Dendritic cell treated with granulocyte-macrophage colony-stimulating factor and Interleukin-4, amounts not matched to agents 40 ng/mL and 50 ng/mL, for 4 days (primary cell): ENCODE measurements at regions not wholly inside any gene's neighbourhood (a gene's known extent, or its start where the extent isn't known, plus 50 kb on each side); places are given as distances from the start of the nearest gene placed in this dataset.

Experiments
- H3K27ac Mint-ChIP-seq: one replicate; pipeline ENCODE4 v1.8.0; 2022; ENCODE audit warnings: mild to moderate bottlenecking, mixed read lengths
- H3K27me3 Mint-ChIP-seq: one replicate; pipeline ENCODE4 v1.8.0; 2022; ENCODE audit warnings: mild to moderate bottlenecking, mixed read lengths
- H3K36me3 Mint-ChIP-seq: one replicate; pipeline ENCODE4 v1.8.0; 2022; ENCODE audit warnings: low read depth, mixed read lengths
- H3K4me1 Mint-ChIP-seq: one replicate; pipeline ENCODE4 v1.8.0; 2022; ENCODE audit warnings: low read depth, mixed read lengths
- H3K4me3 Mint-ChIP-seq: one replicate; pipeline ENCODE4 v1.8.0; 2022; ENCODE audit warnings: mild to moderate bottlenecking, moderate library complexity, mixed read lengths
- H3K9me3 Mint-ChIP-seq: one replicate; pipeline ENCODE4 v1.8.0; 2022; ENCODE audit warnings: mixed read lengths
- intact Hi-C: fragments of 100-400 bp; cut with micrococcal nuclease; formaldehyde crosslinking; loops from one replicate; pipeline ENCODE4 v1.15.0; 2022

DNA sequence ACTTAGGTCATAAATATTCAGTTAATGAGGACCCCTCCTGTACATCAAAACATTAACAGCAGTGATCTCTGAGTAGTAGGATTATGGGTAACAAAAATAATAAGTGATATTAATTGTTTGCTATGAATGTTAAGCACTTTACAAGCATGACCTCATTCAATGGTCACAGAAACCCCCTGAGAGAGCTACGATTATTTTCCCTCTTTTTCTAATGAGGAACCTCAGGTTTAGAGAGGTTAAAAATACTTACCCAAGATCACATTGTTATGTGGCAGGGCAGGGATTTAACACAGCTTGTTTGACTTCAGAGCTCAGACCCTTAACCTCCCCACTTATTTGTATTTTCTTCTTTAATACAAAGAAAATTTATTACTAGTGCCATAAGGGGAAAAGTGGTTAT, 228.2 kb downstream of the TBL1XR1 start:
- H3K27ac Mint-ChIP-seq, result no peak overlapping the region
- intact Hi-C loops, result no loop called here
- H3K36me3 Mint-ChIP-seq, result no peaks in the 10 kb centered on the region
- no peak overlapping the region for H3K4me3 Mint-ChIP-seq
- H3K27me3 Mint-ChIP-seq, result no peaks in the 10 kb centered on the region
- H3K4me1 Mint-ChIP-seq, result peaks cover 16% of the 10 kb centered on the region
- H3K9me3 Mint-ChIP-seq, result no peaks in the 10 kb centered on the region

DNA sequence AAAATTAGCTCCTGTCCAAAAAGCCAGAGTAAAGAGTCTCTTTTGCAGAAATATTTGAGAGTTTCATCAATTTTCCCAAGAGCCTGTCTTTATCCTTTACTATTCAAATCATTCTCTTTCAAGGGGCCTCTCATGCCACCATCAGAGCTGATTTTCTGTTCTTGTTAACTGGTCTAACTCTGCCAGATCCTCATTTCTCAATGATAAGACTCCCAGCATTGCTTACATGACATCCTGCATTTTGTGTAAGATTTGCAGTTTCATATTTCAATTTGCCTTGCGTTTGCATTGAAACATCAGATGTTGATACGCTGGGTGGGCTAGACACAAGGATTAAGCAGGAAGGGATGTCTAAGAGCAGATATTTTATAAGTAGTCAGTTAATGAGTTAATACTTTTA, 228.7 kb downstream of the TBL1XR1 start:
- Mint-ChIP-seq H3K27me3 (no peaks in the 10 kb centered on the region), H3K36me3 (no peaks in the 10 kb centered on the region), H3K4me3 (no peak overlapping the region), H3K4me1 (peaks cover 16% of the 10 kb centered on the region), H3K9me3 (no peaks in the 10 kb centered on the region), H3K27ac (no peak overlapping the region)
- intact Hi-C loops, result no loop called here

DNA sequence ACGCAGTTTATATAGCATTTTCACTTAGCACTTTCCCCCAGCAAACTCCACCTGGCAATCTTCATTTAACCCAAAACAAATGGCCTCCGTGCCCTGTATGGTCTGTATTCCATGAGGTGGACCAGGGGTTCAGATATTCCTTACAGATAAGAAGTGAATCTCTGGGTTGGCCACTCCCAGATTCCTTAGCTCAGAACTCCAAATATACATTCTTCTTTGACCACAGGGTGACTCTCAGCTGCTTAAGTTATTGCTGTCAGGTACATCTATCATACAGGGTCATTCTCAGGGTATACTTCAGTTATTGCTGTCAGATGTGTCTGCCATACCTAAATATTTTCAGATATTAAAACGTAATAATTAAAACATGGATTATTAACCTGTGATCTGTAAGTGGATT, 229.8 kb downstream of the TBL1XR1 start:
- Mint-ChIP-seq H3K9me3 (no peaks in the 10 kb centered on the region), H3K4me1 (peaks cover 16% of the 10 kb centered on the region)

DNA sequence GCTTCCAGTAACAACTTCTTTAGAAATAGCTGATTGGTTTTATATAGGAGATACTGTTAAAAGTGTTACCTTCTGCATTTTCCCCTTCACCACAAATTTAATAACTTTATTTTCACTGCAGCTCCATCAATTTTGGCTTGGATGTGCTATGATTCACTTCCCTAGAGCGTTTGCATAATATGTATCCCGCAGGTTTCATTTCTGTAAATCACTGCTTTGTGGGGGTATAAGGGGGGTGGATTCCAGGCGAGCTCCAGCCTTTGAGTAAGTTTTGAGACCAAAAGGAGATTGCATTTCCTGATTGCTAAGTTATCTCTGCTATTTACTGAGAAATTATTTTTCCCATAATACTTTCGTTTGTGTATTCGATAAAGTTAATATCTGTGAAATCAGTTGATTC, 232.6 kb downstream of the TBL1XR1 start:
- Mint-ChIP-seq H3K4me3 (no peak overlapping the region), H3K4me1 (peaks cover 12% of the 10 kb centered on the region), H3K9me3 (no peaks in the 10 kb centered on the region), H3K27me3 (peaks cover 4% of the 10 kb centered on the region), H3K36me3 (no peaks in the 10 kb centered on the region), H3K27ac (no peak overlapping the region)
- intact Hi-C loops, result no loop called here

More for the DNA sequence above, 229.8 kb downstream of the TBL1XR1 start:
- intact Hi-C loops, result no loop called here
- Mint-ChIP-seq H3K27ac (no peak overlapping the region), H3K4me3 (no peak overlapping the region), H3K36me3 (no peaks in the 10 kb centered on the region), H3K27me3 (no peaks in the 10 kb centered on the region)

DNA sequence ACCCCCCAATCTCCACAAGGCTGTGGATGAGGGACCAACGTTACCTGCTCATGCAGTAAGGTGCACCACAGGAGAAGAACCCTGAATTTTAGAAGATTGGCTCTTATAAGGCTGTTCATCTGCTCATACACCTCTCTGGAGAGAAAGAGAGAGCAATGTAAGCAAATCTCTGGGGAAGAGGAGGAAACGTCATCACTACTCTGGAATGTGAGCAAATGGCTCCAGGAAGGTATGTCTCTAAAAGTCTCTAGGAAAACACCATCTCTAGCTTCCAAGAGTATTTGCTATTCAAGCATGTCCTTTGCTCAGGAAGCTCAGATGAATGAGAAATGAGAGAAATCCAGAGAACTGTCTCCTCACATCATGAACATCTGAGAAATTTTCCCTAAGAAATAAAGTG, 235.4 kb downstream of the TBL1XR1 start:
- intact Hi-C loops, result no loop called here
- H3K27me3 Mint-ChIP-seq, result peaks cover 4% of the 10 kb centered on the region
- H3K9me3 Mint-ChIP-seq, result no peaks in the 10 kb centered on the region
- H3K4me1 Mint-ChIP-seq, result peaks cover 10% of the 10 kb centered on the region
- H3K27ac Mint-ChIP-seq, result no peak overlapping the region
- no peaks in the 10 kb centered on the region for H3K36me3 Mint-ChIP-seq
- H3K4me3 Mint-ChIP-seq, result no peak overlapping the region

DNA sequence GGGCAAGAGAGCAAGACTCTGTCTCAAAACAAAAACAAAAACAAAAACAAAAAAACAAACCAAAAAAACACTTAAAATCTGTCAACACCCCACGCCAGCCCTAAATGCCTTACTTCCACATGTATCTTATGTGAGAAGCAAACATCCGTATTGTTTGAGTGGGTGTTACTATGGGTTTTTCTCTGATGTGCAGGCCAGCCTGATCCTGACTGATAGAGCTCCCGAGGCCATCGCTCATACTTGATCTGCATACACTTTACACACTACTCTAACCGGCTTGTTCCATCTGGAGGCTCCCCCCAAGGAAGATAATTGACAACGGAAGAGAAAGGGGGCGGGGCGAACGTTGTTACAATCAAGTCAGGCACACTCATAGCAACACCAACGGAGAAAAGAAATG, 237.4 kb downstream of the TBL1XR1 start:
- H3K36me3 Mint-ChIP-seq, result no peaks in the 10 kb centered on the region
- no peak overlapping the region for H3K4me3 Mint-ChIP-seq
- no peaks in the 10 kb centered on the region for H3K9me3 Mint-ChIP-seq
- H3K27ac Mint-ChIP-seq, result no peak overlapping the region
- H3K27me3 Mint-ChIP-seq, result peaks cover 4% of the 10 kb centered on the region
- H3K4me1 Mint-ChIP-seq, result peaks cover 2% of the 10 kb centered on the region
- intact Hi-C loops, result no loop called here

DNA sequence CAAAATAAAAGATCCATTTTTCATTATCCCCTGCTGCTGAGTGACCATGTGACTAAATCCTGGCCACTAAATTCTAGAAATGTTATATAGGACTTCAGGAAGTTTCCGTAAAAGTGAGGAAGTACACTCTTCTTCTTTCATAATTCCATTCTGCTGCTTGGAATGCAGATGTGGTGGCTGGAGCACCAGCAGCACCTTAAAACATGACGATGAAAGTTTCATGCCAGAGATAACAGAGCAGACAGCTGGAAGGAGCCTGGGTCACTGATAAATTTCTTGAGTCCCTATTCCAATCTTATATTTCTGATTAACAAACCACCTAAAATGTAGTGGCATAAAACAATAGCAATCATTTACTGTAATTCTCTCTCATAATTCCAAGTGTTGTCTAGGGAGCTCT, 238.7 kb downstream of the TBL1XR1 start:
- no peaks in the 10 kb centered on the region for H3K4me1 Mint-ChIP-seq
- H3K27me3 Mint-ChIP-seq, result peaks cover 4% of the 10 kb centered on the region
- intact Hi-C loops, result no loop called here
- no peak overlapping the region for H3K4me3 Mint-ChIP-seq
- no peaks in the 10 kb centered on the region for H3K9me3 Mint-ChIP-seq
- no peaks in the 10 kb centered on the region for H3K36me3 Mint-ChIP-seq
- no peak overlapping the region for H3K27ac Mint-ChIP-seq

DNA sequence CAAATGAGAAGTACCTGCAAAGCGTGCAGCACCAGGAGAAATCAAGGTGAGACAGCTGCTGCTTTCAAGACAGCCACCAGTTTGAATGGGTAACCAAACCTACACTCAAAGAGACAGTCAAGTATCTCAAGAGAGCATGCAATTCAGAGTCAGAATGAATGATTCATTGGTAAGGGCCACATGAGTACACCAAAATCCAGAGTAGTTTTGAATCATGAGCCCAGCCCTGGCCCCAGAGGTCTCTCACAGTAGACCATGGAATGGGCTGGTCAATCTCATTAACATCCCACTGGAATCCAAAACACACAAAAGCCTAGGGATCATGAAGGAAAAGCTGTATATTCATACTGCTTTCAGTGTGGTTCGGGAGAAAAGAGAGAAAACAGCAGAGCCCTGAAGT, 242.8 kb downstream of the TBL1XR1 start:
- intact Hi-C loops, result no loop called here
- Mint-ChIP-seq H3K27me3 (no peaks in the 10 kb centered on the region), H3K4me3 (no peak overlapping the region), H3K4me1 (no peaks in the 10 kb centered on the region), H3K36me3 (no peaks in the 10 kb centered on the region), H3K27ac (no peak overlapping the region), H3K9me3 (no peaks in the 10 kb centered on the region)

DNA sequence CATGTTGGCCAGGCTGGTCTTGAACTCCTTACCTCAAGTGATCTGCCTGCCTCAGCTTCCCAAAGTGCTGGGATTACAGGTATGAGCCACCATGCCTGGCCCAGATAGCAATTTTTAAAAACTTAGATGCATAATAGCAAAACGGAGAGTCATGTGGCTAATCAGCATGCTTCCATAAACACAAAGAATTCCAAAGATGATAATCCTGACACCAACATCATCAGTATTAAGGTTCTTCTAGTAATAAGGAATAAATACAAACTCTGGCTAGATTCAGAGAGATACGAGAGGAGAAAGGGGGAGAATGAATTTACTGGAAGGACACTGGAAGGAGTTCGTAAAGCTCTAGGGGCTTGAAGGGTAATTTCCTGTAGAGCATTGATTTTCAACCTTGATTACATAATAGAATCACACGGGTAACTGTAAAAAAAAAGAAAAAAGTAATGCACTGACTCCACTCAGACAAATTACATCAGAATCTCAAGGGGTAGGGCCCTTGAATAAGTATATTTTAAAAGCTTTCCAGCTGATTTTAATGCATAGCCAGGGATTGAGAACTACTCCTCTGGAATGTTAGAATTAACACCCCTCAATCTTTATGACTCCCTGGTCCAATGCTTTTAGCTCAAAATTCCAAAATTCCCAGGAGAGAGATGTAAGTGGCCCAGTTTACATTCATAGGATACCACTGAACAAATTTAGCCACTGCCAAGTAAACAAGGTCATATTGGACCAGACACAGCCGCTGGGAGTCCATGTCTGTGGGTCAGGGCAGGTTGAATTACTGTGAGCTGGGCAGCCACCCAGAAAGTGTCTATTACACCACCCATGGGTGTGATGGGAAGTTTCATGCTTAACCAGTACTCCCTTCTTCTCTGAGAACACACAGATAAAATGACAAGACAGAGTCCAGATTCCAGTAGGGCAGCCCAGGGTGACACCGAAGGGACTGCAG, 243.9 kb downstream of the TBL1XR1 start:
- H3K4me3 Mint-ChIP-seq, result no peak overlapping the region
- H3K36me3 Mint-ChIP-seq, result no peaks in the 10 kb centered on the region
- no peaks in the 10 kb centered on the region for H3K27me3 Mint-ChIP-seq
- intact Hi-C loops, result no loop called here
- H3K4me1 Mint-ChIP-seq, result no peaks in the 10 kb centered on the region
- H3K27ac Mint-ChIP-seq, result no peak overlapping the region
- no peaks in the 10 kb centered on the region for H3K9me3 Mint-ChIP-seq

DNA sequence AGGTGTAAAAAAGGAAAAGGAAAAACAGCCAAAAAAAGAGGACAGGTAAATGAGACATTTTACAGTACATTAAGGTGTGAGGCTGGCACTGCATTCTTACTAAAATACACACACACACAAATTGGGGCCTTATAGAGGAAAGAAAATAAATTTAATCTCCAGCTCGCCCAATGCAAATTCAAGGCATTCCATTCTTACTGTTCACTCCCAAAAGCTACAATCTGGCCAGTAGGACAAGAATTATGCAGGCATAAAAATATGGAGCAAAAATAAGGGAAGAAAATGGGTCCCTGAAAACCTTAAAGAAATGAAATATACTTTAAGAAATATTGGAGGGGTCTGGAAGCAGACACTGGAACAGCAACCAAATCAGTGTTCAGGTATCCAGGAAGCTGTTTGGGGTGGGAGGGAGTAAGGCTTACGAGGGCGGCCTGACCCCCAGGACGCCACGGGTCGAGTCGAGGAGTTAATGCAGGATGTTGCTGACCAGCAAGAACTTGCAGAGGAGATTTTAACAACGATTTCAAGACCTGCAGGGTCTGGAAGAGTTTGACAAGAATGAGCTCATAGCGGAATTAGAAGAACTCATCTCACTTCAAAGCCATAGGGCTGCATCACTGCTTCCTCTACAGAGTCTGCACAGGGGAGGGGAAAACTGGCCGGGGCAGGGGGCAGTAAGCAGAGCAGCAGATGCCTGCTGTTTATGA, 245.5 kb downstream of the TBL1XR1 start:
- intact Hi-C loops, result no loop called here
- Mint-ChIP-seq H3K9me3 (no peaks in the 10 kb centered on the region), H3K4me3 (no peak overlapping the region), H3K27me3 (no peaks in the 10 kb centered on the region), H3K36me3 (no peaks in the 10 kb centered on the region), H3K27ac (no peak overlapping the region), H3K4me1 (no peaks in the 10 kb centered on the region)

DNA sequence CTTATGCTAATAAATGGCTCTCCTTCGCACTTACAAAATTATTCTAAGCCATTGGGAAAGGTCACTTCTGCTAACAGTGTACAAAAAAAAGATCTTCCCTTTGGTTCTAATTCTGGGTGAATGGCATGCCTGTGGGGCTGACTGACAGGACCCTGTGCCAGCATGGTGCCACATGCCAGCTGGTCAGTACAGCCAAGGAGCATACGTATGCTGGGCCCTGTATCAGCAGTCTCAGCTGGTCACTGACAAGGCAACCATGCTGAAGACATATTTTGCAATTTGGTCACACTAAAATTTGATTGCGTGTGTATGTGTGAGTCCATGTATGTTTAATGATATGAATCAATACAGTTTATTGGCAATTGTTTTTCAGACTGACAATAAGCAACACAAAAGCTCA, 246.1 kb downstream of the TBL1XR1 start:
- Mint-ChIP-seq H3K9me3 (no peaks in the 10 kb centered on the region), H3K27ac (no peak overlapping the region), H3K4me3 (no peak overlapping the region), H3K4me1 (no peaks in the 10 kb centered on the region), H3K36me3 (no peaks in the 10 kb centered on the region), H3K27me3 (no peaks in the 10 kb centered on the region)
- intact Hi-C loops, result no loop called here

DNA sequence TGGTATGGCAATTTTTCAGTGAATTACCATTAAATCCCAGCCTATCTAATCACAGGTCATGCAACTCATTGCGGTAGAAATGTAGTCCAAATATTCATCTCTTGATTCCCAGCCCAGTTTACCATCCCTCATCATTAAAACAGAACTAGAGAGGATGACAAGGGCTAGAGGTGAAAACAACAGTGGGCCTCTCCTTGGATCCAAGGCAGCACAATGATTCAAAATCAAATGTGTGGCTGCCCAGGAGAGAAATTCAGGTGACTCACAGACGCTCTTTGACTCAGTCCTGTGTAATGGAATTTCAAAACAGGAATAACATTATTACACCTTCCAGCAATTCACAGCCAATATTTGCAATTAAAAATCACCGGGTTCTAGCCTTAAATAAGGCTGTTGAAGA, 246.5 kb downstream of the TBL1XR1 start:
- intact Hi-C loops, result no loop called here
- no peaks in the 10 kb centered on the region for H3K9me3 Mint-ChIP-seq

DNA sequence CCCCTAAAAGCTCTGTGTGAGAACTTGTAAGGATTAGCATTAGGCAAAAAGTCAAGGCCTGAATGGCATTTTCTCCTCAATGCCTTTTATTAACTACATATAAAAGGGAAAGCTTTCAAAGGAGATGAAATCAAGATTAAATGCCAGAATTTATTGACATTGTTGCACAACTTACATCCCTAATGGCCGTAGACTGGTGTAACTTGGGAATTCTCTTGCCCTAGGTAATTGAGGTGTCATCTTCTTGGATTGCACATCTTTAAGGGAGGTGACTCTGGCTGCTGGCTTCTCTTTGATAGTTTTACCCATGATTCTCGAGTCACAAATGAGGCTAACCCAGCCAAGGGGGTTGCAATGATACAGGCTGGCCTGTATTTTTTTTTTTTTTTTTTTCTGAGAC, 249.1 kb downstream of the TBL1XR1 start:
- H3K4me1 Mint-ChIP-seq, result no peaks in the 10 kb centered on the region
- no peak overlapping the region for H3K4me3 Mint-ChIP-seq
- no peaks in the 10 kb centered on the region for H3K36me3 Mint-ChIP-seq
- H3K27me3 Mint-ChIP-seq, result no peaks in the 10 kb centered on the region
- H3K27ac Mint-ChIP-seq, result no peak overlapping the region
- intact Hi-C loops, result no loop called here
- no peaks in the 10 kb centered on the region for H3K9me3 Mint-ChIP-seq

More for the DNA sequence above, 246.5 kb downstream of the TBL1XR1 start:
- Mint-ChIP-seq H3K27ac (no peak overlapping the region), H3K27me3 (no peaks in the 10 kb centered on the region), H3K4me3 (no peak overlapping the region), H3K4me1 (no peaks in the 10 kb centered on the region), H3K36me3 (no peaks in the 10 kb centered on the region)

DNA sequence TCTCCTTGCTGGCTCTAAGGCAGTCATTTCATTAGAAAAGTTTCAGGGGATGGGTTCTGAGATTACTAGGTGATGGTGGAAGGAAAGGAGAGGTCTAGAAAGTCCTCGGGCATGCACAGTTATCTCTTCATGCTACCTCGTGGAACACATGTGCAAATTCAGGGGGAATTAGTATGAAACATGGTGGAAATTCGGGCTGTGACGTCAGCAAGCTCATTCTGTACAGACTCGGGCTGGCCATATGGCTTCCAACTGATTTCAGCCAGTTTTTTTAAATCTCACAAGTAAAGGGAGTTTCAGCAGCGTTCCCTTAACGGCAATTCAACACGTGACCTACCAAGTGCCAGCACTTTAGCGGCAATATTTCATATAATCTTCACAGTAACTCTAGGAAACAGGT, 251.1 kb downstream of the TBL1XR1 start:
- Mint-ChIP-seq H3K4me1 (no peaks in the 10 kb centered on the region), H3K36me3 (no peaks in the 10 kb centered on the region), H3K4me3 (no peak overlapping the region), H3K27ac (no peak overlapping the region), H3K9me3 (no peaks in the 10 kb centered on the region), H3K27me3 (no peaks in the 10 kb centered on the region)
- intact Hi-C loops, result no loop called here
